WTC11 (cell line): ENCODE measurements at regions not wholly inside any gene's neighbourhood (a gene's known extent, or its start where the extent isn't known, plus 50 kb on each side); places are given as distances from the start of the nearest gene placed in this dataset.

Experiments
- ATAC-seq: fragments of 200-7000 bp; cut with Tn5 transposase; 2 replicates; pipeline ENCODE4 v1.10.0; 2021; ENCODE audit warnings: mild to moderate bottlenecking, moderate library complexity
- CTCF ChIA-PET: fragments of 300-600 bp; sonication (Branson Sonifier 250); formaldehyde crosslinking; loops from one replicate; lab custom pipeline; 2021; ENCODE audit warnings: antibody characterized with exemption; lab: Charles Lee
- POLR2A ChIA-PET: fragments of 350-600 bp; sonication (Branson Sonifier 250); formaldehyde crosslinking; loops from one replicate; lab custom pipeline; 2021; ENCODE audit warnings: antibody characterized with exemption; lab: Charles Lee
- DNase-seq: peaks from one replicate; pipeline ENCODE4 v3.0.0; 2021; ENCODE audit warnings: low spot score
- H3K27ac Mint-ChIP-seq: 2 replicates; pipeline ENCODE4 v1.8.0; 2021; ENCODE audit warnings: mixed read lengths
- H3K27me3 Mint-ChIP-seq: 2 replicates; pipeline ENCODE4 v1.8.0; 2021; ENCODE audit warnings: low read depth, mild to moderate bottlenecking, moderate library complexity, mixed read lengths
- H3K36me3 Mint-ChIP-seq: 2 replicates; pipeline ENCODE4 v1.8.0; 2021; ENCODE audit warnings: mixed read lengths
- H3K4me1 Mint-ChIP-seq: 2 replicates; pipeline ENCODE4 v1.8.0; 2022; ENCODE audit warnings: mixed read lengths
- H3K4me3 Mint-ChIP-seq: 2 replicates; pipeline ENCODE4 v1.8.0; 2021; ENCODE audit warnings: mild to moderate bottlenecking, moderate library complexity, mixed read lengths
- H3K9me3 Mint-ChIP-seq: 2 replicates; pipeline ENCODE4 v1.8.0; 2021; ENCODE audit warnings: mixed read lengths
- ARID4B ChIP-seq: sonication (generic); formaldehyde crosslinking; IDR thresholded peaks from 2 replicates; pipeline ENCODE4 v1.8.0; 2023; ENCODE audit warnings: missing genetic modification reagents, mild to moderate bottlenecking, borderline replicate concordance
- ATF2 ChIP-seq: sonication (generic); formaldehyde crosslinking; IDR thresholded peaks from 2 replicates; pipeline ENCODE4 v1.8.1; 2022; ENCODE audit warnings: low read depth, missing genetic modification reagents, borderline replicate concordance
- E2F1 ChIP-seq: sonication (generic); formaldehyde crosslinking; IDR thresholded peaks from 2 replicates; pipeline ENCODE4 v1.8.0; 2022; ENCODE audit warnings: mild to moderate bottlenecking, missing genetic modification reagents
- E2F5 ChIP-seq: sonication (generic); formaldehyde crosslinking; IDR thresholded peaks from 2 replicates; pipeline ENCODE4 v1.8.1; 2022; ENCODE audit warnings: mild to moderate bottlenecking, moderate library complexity, missing genetic modification reagents
- EMX1 ChIP-seq: fragments of 250-450 bp; sonication (Bioruptor Pico); IDR thresholded peaks from 2 replicates; pipeline ENCODE4 v1.8.0; 2021; ENCODE audit warnings: mild to moderate bottlenecking
- FOXK1 ChIP-seq: sonication (generic); formaldehyde crosslinking; IDR thresholded peaks from 2 replicates; pipeline ENCODE4 v1.8.0; 2022; ENCODE audit warnings: mild to moderate bottlenecking, moderate library complexity, missing genetic modification reagents
- JAZF1 ChIP-seq: fragments of 250-450 bp; sonication (Bioruptor Pico); IDR thresholded peaks from 2 replicates; pipeline ENCODE4 v1.9.0; 2021; ENCODE audit warnings: moderate library complexity, mild to moderate bottlenecking, inconsistent platforms
- NR3C1 ChIP-seq: sonication (generic); formaldehyde crosslinking; conservative IDR thresholded peaks from 2 replicates; pipeline ENCODE4 v1.8.1; 2023; ENCODE audit warnings: low read depth, mild to moderate bottlenecking, missing genetic modification reagents
- PREB ChIP-seq: sonication (generic); formaldehyde crosslinking; IDR thresholded peaks from 2 replicates; pipeline ENCODE4 v1.8.1; 2022; ENCODE audit warnings: mild to moderate bottlenecking, missing genetic modification reagents, moderate library complexity, borderline replicate concordance
- RORB ChIP-seq: fragments of 250-450 bp; sonication (Bioruptor Pico); IDR thresholded peaks from 2 replicates; pipeline ENCODE4 v1.9.0; 2021; ENCODE audit warnings: mild to moderate bottlenecking
- TEAD1 ChIP-seq: sonication (generic); formaldehyde crosslinking; IDR thresholded peaks from 2 replicates; pipeline ENCODE4 v1.8.0; 2022; ENCODE audit warnings: mild to moderate bottlenecking, missing genetic modification reagents
- ZBTB21 ChIP-seq: sonication (generic); formaldehyde crosslinking; IDR thresholded peaks from 2 replicates; pipeline ENCODE4 v1.8.1; 2023; ENCODE audit warnings: mild to moderate bottlenecking, missing genetic modification reagents, borderline replicate concordance
- ZBTB43 ChIP-seq: sonication (generic); formaldehyde crosslinking; IDR thresholded peaks from 2 replicates; pipeline ENCODE4 v1.8.1; 2023; ENCODE audit warnings: mild to moderate bottlenecking, missing genetic modification reagents
- ZNF121 ChIP-seq: sonication (generic); formaldehyde crosslinking; IDR thresholded peaks from 2 replicates; pipeline ENCODE4 v1.8.0; 2023; ENCODE audit warnings: missing genetic modification reagents
- ZNF138 ChIP-seq: sonication (generic); formaldehyde crosslinking; conservative IDR thresholded peaks from 2 replicates; pipeline ENCODE4 v1.8.1; 2022; ENCODE audit warnings: mild to moderate bottlenecking, moderate library complexity, missing genetic modification reagents
- ZNF396 ChIP-seq: fragments of 250-450 bp; sonication (Bioruptor Pico); IDR thresholded peaks from 2 replicates; pipeline ENCODE4 v1.8.0; 2021; ENCODE audit warnings: mild to moderate bottlenecking, moderate library complexity, borderline replicate concordance
- ZNF416 ChIP-seq: fragments of 250-450 bp; sonication (Bioruptor Pico); IDR thresholded peaks from 2 replicates; pipeline ENCODE4 v1.9.0; 2021; ENCODE audit warnings: mild to moderate bottlenecking, inconsistent platforms
- ZNF425 ChIP-seq: fragments of 250-450 bp; sonication (Bioruptor Pico); conservative IDR thresholded peaks from 2 replicates; pipeline ENCODE4 v1.9.0; 2021; ENCODE audit warnings: mild to moderate bottlenecking

- no peaks in the 10 kb centered on the region for H3K27me3 Mint-ChIP-seq
- H3K4me1 Mint-ChIP-seq = peaks cover 43% of the 10 kb centered on the region
- no peak overlapping the region for H3K27ac Mint-ChIP-seq
- H3K36me3 Mint-ChIP-seq = peaks cover 24% of the 10 kb centered on the region
- POLR2A ChIA-PET = no interaction called here
- no peak for TF ChIP-seq ZBTB21
- TF ChIP-seq, all 79 proteins: peak for 0
- CTCF ChIA-PET = no interaction called here
- Mint-ChIP-seq H3K4me3 (no peak overlapping the region), H3K9me3 (peaks cover 18% of the 10 kb centered on the region)
- DNase-seq (no peak), ATAC-seq (no peak)
These were observed 621.3 kb upstream of the ZNF608 start for GRCh38 chr5:125367702-125368101.

GRCh38 chr5:125370461-125371205 is 624.2 kb upstream of the ZNF608 start:
- POLR2A ChIA-PET = no interaction called here
- Mint-ChIP-seq H3K4me3 (no peak overlapping the region), H3K9me3 (peaks cover 13% of the 10 kb centered on the region), H3K27ac (no peak overlapping the region), H3K27me3 (no peaks in the 10 kb centered on the region), H3K36me3 (peaks cover 12% of the 10 kb centered on the region), H3K4me1 (peaks cover 60% of the 10 kb centered on the region)
- DNase-seq = no peak
- no peak for TF ChIP-seq ARID4B (CRISPR knock-in tag)
- no peak for TF ChIP-seq ZNF138 (CRISPR knock-in tag)
- no peak for TF ChIP-seq ATF2 (CRISPR knock-in tag)
- TF ChIP-seq E2F1 (CRISPR knock-in tag) = no peak
- TF ChIP-seq JAZF1 (CRISPR knock-in tag) = no peak
- no peak for TF ChIP-seq TEAD1 (CRISPR knock-in tag)
- no peak for TF ChIP-seq RORB (CRISPR knock-in tag)
- no peak for TF ChIP-seq NR3C1 (CRISPR knock-in tag)
- no peak for TF ChIP-seq E2F5
- TF ChIP-seq ZBTB43 (CRISPR knock-in tag) = no peak
- no peak for TF ChIP-seq EMX1 (CRISPR knock-in tag)
- no peak for TF ChIP-seq ZNF121 (CRISPR knock-in tag)
- no peak for TF ChIP-seq ZNF396 (CRISPR knock-in tag)
- no peak for TF ChIP-seq PREB
- no peak for TF ChIP-seq ZNF416
- TF ChIP-seq ZNF425 (CRISPR knock-in tag) = no peak
- no peak for TF ChIP-seq FOXK1 (CRISPR knock-in tag)
- CTCF ChIA-PET = interaction anchor here (0.5 kb wide), 1 partner anchor 1699 kb away, joined by 3 read pairs; no protein-coding TSS in a partner anchor
- no peak for ATAC-seq
